GM21737 (cell line): ENCODE measurements at regions not wholly inside any gene's neighbourhood (a gene's known extent, or its start where the extent isn't known, plus 50 kb on each side); places are given as distances from the start of the nearest gene placed in this dataset.
"Not testable (repeated sequence)": the region's sequence is repeated elsewhere in the genome, so short reads cannot be mapped to it uniquely, and the experiment has no call there.

ENCODE experiments used
- ATAC-seq: cut with Tn5 transposase; IDR thresholded peaks from one replicate; pipeline ENCODE4 v1.9.1; 2021; ENCODE audit warnings: mild to moderate bottlenecking, moderate library complexity; ENCODE audit not compliant: unreplicated experiment

DNA sequence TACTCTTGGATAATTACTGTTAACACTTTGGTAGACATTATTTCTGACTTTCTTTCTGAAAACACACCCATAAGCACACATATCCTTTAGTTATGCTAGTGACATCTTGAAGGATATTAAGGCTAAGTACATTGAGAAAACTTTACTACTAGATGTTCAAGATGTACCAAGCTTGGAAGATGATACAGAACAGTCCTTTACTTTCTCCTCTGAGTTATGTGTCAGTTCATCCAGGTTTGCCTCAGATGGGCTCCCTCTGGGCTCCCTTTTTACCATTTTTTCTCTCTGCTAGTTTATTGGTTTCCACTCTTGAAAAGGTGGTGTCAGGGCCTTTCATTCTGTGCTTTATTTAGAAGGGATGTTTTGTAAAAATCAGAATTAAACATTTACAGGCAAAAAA, 172.3 kb downstream of the S1PR1 start:
- no peak for ATAC-seq

DNA sequence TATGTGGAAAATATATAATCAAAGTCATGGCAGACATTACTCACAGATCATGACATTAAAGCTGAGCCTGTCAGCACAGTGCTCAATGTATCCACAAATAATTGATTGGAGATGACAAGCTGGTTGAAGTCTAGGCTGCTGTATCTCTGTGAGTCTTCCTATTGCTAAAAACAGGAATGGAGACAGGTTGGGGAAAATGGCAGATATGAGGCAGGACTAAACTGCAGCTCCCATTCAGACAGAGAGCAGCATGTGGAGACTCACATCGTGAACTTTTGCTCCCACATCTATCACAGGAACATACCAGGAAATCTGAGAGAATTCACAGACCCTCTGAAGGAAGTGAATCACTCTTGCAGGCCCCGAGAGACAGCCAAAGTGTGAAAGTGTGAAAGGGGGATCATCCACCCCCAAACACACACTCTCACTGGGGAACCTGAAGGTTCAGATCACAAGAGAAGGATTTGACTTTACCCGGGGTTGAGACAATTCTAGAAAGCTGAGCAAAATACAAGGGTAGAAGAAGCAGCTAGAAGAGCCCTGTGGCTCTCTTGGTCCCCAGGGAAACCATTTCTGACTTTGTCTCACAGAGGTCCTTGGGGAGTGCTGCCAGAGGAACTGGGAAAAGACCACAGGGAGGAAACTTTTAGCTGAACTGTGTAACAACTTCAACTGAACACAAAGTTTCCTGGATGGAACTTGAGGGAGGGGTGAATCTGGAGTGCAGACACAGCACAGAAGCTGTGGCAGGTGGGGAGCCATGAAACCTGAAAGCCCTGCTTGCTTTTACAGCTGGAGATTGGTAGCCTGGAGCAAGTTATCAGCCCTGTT, 173.4 kb downstream of the S1PR1 start:
- peak; percentile 50 for ATAC-seq

DNA sequence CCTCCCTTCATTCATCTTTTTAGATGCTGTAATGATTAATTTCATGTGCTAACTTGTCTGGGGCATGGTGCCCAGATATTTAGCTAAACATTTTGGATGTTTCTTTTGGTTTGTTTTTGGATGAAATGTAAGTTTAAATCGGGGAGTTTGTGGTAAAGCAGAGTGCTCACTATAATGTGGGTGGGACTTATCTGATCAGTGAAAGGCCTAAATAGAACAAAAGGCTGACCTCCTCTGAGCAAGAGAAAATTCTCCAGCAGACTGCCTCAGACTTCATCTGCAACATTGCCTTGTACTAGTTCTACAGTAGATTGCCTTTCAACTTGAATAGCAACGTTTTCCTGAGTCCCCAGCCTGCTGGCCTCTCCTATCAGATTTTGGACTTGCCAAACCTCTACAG, 183.6 kb downstream of the S1PR1 start:
- ATAC-seq: no peak

DNA sequence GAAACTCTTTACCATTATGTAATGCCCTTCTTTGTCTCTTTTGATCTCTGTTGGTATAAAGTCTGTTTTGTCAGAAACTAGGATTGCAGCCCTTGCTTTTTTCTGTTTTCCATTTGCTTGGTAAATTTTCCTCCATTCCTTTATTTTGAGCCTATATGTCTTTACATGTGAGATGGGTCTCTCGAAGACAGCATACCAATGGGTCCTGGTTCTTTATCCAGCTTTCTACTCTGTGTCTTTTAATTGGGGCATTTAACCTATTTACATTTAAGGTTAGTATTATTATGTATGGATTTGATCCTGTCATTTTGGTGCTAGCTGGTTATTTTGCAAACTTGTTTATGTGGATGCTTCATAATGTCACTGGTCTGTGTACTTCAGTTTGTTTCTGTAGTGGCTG, 191.3 kb downstream of the S1PR1 start:
- not testable (repeated sequence) for ATAC-seq

DNA sequence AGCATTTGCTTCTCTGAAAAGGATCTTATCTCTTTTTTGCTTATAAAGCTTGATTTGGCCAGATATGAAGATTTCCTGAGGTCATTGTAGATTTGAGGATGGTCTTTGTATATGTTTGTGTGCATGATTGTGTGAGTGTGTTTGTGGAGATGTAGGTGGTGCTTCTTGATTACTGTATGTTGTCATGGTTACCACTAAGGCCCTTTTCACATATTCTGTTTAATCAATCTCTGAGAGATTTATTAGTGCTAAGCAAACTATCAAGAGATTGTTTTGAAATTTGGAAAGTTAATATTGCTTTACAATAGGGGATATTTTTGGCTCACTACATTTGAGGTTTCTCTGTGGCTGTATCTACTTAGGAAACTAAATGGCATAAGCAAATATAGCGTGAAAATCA, 191.7 kb downstream of the S1PR1 start:
- no peak for ATAC-seq

DNA sequence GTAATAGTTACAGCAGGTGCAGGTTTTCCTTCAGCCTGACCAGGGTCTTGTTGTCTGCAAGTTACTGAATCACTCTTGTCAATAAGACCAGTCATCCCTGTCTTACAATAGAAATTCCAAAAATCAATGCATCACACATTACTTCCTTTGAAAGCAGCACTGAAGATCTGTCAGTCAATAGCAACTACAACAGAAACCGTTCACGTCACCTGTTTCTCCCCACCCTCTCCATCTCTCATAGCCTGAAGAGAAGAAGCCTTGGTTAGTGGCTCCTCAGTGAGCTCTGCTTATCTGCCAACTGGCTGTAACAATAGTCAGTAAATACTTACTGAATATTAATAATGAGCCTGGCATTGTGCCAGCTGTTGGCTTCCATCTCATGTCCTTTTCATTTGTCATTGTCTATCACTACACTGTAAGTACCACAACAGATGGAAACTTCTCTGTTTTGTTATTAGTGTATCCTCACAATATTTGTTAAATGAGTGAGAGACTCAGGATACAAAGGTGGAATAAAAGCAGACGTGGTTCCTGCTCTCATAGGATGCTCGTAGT, 195.2 kb downstream of the S1PR1 start:
- peak; percentile 49 for ATAC-seq

DNA sequence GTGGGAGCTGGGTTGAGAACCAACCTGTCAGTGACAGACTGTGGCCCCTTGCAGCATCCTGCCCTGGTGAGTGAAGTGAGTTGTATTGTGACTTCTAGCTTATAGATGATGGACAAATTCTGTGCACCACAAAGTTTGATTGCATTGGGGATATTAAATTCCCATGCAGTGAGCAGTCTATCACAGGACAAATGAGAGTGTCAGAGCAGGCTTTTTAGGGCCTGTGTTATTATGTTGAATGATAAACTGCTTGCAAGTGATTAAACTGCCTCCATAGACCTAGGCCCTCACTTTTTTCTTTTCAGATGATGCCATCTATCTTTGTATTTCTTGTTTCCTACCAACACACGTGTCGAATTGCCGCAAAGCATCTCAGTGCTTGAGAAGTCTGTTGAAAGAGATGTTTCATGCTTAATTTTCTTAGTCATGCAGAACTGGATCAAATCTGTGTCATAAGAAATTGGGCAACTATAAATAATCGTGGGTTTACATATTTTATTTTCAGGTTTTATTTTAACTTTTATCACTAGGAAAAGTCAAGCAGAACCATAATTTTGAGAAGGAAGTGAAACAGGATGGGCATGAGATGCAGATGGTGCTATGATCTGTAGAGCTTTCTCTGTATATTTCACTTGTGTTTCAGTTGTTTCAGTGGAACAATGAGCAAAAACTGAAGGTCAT, 199.2 kb downstream of the S1PR1 start:
- peak; percentile 50 for ATAC-seq

DNA sequence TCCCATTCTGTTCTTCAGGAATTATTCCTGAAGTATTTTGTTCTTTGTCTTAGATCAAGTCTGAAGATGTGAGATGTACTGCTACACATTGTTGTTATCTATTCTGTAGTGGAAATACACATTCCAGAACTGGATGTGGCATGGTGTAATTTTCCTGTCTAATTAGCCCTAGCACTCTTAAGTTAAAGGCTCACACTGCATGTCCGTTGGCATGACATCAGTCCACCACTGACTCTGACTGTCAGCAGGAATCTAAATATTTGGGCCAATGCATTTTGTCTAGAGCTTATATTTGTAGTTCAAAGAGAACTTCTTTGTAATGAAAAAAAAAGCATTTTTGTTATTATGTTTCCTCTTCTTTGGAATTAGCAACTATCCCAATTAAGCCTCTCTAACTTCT, 201.0 kb downstream of the S1PR1 start:
- no peak for ATAC-seq

DNA sequence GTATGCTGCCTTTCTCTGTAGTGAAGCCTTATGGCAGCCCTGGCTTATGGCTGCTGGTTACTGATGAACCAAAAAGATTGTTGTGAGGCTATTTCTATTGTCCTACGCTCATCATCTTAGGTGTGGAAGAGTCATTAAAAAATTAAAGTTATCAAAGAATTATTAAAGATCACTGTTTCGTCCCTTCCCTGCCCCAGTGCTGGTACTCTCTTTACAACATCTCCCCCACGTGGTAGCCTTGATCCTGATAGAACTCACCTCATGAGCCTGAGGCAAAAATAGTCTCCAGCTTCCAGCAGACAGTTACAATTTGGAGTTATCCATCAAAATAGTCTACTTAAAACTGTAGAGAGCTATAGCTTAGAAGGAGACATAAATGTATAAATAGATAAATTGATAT, 201.5 kb downstream of the S1PR1 start:
- ATAC-seq: peak; percentile 61

DNA sequence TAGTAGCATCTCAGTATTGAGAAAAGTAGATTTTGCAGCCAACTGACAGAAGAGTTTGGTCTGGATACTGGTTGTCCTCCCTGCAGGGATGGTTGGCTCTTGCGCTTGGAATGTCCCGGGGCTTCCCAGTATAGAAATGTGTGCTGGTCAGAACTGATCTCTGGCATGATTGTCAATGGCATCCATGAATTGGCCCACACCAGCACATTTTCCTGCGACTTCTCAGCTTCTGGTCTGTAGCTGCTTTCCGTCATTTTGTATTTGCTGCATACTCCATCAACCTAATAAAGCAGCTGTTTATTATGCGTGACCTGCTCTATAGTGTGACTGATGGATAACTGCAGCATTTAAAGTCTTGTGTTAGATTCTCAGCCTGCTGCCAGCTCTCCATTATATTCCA, 203.7 kb downstream of the S1PR1 start:
- ATAC-seq: no peak

DNA sequence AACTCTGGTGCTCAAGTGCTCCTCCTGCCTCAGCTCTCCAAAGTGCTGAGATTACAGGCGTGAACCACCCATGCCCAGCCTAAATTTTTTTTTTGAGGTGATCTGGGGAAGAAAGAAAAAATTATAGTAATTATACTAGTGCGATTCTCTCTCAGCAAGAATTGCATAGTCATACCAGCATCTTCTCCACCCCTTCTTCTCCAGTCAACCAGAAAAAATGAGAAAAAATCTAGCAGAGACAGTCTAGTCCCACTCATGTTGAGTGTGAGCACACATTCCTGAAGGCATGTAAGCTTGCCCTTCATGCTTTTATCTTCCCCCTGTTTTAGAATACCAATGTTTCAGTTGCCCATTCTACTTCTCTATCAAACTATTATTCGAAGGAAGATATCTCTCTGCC, 207.6 kb downstream of the S1PR1 start:
- ATAC-seq: no peak

DNA sequence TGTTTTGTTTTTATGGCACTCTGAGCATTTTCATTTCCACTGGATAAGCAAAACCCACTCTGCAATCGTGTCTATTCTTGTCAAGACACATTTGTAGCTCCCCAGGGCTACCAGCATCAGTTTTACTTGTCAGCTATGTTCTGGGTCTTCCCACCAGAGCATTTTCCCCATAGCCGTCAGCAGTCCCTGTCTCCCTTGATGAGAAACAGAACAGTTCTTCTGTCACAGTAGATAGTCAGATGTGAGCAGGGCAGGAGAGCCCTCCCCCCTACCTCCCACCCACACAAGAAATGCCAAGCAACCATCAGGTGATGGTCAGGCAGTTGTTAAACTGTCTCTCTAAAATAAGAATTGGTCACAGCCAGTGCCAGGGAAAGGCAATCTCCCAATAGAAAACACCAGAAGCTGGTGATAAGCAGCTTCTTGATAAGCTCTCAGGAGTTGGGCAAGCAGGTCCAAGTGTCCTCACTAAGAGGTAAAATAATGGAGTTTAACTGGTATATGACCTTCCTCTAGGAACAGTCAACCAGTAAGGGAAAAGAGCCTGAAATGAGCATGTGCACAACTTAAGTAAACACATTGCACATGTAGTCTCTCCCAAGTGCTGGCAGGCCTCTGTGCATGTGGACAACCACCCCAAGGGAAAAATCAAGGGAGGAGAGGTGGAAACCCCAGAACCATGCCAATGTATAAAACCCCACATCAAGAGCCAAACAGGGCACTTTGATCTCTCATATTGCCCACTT, 208.2 kb downstream of the S1PR1 start:
- no peak for ATAC-seq

DNA sequence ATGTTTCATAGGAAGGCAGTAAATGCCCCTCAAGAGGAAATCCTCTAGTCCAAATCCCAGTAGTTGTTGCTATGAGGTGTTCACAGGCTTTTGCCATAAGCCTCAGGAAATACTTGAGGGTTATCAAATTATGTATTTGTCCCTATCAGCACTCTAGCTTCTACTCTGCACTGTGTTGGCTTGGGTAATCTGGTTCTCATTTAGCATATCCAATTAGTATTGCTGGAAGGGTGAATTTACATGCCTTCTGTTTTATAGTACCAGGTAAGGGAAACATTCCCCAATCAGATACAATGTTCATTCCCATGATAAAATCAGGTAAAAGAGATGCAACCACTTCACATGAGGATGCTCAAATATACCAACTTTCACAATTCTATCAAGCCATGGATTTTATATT, 211.2 kb downstream of the S1PR1 start:
- no peak for ATAC-seq

DNA sequence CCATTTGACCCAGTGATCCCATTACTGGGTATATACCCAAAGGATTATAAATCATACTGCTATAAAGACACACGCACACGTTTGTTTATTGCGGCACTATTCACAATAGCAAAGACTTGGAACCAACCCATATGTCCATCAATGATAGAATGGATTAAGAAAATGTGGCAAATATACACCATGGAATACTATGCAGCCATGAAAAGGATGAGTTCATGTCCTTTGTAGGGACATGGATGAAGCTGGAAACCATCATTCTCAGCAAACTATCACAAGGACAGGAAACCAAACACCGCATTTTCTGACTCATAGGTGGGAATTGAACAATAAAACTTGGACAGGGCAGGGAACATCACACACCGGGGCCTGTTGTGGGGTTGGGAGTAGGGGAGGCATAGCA, 213.9 kb downstream of the S1PR1 start:
- not testable (repeated sequence) for ATAC-seq

DNA sequence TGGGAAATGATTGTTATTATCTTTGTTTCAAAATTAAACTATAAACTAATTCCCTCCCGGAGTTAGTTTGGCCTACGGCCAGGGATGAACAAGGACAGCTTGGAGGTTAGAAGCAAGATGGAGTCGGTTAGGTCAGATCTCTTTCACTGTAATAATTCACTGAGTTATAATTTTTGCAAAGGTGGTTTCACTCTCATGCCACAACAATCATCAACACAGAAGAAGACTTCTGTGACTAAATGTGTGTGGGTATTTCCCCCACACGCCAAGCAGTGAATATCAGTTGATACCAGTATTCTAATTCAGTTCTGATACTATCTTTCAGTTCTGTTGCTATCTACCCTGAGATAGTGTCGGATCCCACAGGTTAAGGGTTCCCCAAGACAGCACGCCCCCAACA, 215.1 kb downstream of the S1PR1 start:
- ATAC-seq: peak; percentile 53

DNA sequence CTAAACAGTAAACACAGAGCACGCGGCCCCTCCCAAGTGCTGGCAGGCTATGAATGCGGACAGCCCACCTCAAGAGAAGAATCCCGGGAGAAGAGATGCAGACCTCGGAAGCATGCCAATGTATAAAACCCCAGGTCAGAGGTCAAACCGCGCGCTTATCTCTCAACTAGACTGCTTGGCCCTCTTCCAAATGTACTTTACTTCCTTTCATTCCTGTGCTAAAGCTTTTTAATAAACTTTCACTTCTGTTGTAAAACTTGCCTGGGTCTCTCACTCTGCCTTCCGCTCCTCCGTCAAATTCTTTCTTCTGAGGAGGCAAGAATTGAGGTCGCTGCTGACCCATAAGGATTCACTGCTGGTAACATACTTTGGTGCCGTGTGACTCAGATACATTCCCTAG, 216.0 kb downstream of the S1PR1 start:
- no peak for ATAC-seq

DNA sequence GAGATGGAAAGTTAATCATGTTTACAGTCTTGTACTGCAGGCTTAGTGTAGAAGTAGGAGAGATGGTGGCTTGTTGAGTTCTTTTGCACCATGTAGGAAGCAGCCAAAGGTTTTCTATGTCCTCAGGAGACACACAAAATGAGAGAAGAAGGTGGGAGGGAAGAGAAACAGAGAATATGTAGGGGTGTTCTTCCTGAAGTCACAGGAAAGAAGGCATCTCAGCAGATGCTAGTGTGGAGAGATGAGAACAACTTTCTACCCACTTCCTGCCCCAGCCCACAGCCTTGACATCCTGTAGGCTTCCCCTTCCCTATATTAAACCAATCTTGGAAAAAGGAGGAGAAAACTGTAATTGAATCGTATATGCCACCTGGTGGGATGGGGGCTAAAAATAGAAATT, 217.0 kb downstream of the S1PR1 start:
- ATAC-seq: peak; percentile 54

DNA sequence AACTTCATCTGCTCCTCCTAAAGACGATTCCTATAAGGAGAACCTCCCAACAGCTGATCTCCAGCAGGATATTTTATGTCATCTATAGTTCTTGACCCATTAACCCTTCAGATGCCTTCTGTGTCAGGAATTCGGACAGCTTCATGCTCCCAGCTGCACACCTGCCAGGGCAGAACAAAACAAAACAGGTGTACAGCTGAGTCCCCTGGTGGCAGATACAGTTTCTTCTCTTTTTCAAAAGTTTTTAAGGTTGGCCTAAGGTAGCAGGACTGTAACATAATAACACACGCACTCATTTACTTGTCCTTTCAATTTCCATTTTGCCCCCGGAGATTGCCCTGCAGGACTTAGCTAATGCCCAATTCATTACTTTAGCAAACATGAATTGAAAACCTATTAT, 218.3 kb downstream of the S1PR1 start:
- no peak for ATAC-seq

DNA sequence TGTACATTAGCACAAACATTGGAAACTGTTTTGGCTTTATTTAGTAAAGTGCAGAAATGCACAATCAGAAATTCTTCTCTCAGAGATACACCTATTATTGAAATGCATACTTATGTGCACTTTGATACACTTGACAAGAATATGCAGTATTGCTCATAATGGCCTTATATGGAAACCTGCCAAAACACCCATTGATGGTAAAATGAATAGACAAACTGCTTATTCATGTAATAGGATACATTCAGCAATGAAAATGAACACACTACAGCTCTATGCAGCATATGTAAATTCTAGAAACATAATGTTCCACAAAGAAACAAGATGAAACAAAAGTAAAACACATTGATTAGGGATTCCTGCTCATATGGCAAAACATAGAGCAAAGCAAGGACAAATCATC, 223.9 kb downstream of the S1PR1 start:
- no peak for ATAC-seq

DNA sequence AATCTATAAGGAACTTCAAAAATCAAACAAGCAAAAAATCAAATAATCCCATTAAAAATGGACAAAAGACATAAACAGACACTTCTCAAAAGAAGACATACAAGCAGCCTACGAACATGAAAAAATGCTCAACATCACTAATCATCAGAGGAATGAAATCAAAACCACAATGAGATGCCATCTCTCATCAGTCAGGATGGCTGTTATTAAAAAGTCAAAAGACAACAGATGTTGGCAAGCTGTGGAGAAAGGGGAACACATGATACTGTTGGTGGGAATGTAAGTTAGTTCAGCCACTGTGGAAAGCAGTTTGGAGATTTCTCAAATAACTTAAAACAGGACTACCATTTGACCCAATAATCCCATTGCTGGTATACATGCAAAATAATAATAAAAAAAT, 226.4 kb downstream of the S1PR1 start:
- ATAC-seq: no peak

DNA sequence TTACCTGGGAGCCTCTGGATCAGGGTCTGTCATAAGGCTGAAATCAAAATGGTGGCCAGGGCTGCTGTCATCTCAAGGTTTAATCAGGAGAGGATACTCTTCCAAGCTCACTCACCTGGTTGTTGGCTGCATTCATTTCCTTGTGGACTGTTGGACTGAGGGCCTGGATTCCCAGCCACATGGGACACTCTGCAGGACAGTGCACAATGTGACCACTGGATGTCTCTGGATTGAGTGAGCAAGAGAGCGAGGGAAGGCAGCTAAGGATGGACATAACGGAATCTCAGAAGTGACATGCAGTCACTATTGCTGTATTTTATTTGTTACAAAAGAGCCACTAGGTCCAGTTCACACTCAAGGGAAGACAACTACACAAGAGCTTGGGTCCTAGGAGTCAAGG, 229.1 kb downstream of the S1PR1 start:
- no peak for ATAC-seq
